HG02981 (cell line): ENCODE measurements at regions not wholly inside any gene's neighbourhood (a gene's known extent, or its start where the extent isn't known, plus 50 kb on each side); places are given as distances from the start of the nearest gene placed in this dataset.
"Not testable (repeated sequence)": the region's sequence is repeated elsewhere in the genome, so short reads cannot be mapped to it uniquely, and the experiment has no call there.

ENCODE experiments used
- ATAC-seq: cut with Tn5 transposase; IDR thresholded peaks from one replicate; pipeline ENCODE4 v1.9.1; 2021; ENCODE audit warnings: mild to moderate bottlenecking, moderate library complexity; ENCODE audit not compliant: unreplicated experiment

- ATAC-seq = no peak
Observed at GRCh38 chr9:100794738-100795269, 216.9 kb downstream of the CAVIN4 start.

- ATAC-seq = no peak
Observed at GRCh38 chr9:100803956-100804355, 224.6 kb upstream of the PLPPR1 start.

DNA sequence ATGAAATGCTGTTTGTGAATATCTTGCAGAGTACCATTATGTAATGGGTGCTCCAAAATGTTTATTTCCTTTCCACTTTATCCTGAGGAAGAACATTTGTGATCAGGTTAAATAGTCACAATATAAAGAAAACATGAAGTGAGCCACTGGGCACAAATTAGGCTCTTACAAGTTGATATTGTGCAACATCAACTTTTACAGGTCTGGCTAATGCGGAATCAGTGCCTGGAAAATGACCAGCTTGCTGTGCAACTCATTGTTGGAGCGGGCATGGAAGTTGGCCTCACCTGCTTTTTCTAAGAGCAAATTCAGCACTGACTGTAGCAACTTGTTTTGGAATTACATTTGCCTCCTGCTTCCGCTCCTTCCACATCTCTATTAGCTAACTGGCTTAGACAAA lies 216.9 kb upstream of the PLPPR1 start:
- ATAC-seq = no peak

DNA sequence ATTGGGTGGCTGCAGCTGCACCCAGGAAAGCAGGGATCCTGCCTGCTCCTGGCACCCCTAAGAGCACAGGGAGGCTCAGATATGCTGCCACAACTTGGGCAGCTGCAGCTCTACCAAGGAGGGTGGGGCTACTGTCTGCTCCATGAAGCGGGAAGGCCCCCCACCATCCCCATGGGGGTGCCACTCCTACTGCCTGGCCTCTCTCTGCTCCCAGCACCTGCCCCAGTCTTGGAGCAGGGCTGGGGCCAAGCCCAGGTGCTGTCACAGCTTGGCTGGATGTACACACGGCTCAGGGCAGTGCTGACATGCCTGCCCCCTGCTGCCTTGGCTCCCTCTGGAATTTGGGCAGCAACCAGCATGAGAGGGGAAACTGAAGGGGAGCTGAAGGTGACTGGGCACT lies 214.7 kb upstream of the PLPPR1 start:
- ATAC-seq = no peak

- ATAC-seq = no peak
Observed at GRCh38 chr9:100819980-100820379, 208.5 kb upstream of the PLPPR1 start.

- ATAC-seq = not testable (repeated sequence)
Observed at GRCh38 chr9:100833035-100833434, 195.5 kb upstream of the PLPPR1 start.

DNA sequence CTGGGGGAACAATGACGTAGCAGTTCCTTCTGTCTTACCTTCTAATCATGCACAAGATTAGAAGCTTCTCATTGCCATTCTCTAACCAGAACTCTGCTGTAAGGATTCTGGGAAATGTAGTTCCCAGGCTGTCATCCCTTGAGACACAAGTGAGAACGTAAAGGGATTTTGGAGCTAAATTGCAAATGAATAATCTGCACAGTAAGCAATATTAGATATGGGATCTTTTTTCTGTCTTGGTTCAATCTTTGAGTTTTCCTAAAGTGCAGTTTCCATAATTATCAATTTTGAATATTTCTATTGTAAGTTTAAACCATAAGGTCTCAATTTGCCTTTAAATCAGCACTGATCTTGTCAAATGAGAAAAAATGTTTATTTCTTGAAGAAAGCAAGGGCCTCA lies 189.7 kb upstream of the PLPPR1 start:
- ATAC-seq = no peak

DNA sequence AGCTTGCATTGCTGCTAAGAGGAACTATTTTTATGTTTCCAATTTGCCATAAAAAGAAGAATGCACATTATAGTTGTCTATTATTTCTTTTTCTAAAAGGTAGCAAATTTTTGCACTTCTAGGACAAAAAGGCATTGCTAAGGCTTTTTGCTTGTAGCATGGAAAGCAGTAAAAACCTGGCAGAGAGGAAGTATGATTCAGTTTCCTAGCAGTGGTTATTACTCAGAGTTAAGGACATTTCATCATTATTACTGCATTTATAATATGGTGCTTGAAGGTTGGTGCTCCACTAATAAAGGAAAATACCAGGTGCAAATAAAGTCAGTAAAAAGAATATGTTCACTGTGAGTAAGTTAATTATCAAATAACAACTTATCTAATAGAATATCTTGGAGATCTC lies 179.8 kb upstream of the PLPPR1 start:
- ATAC-seq = no peak

DNA sequence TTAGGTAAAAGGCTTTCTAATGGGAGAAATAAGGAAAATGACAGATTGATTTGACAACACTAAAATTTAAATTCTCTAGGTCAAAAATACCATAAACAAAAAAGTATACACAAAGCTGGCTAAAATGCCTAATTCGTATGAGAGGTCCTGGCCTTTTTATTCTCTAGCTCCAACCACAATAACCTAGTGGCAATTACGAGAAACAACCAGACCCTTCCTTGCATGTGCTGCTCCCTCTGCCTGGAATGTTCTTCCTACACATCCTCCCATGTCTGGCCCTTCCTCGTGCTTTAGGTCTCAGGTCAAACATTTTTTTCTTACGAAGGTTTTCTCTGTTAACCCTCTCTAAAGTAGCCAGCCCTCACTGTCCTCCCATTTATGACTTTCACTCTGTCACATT lies 176.4 kb upstream of the PLPPR1 start:
- no peak for ATAC-seq

DNA sequence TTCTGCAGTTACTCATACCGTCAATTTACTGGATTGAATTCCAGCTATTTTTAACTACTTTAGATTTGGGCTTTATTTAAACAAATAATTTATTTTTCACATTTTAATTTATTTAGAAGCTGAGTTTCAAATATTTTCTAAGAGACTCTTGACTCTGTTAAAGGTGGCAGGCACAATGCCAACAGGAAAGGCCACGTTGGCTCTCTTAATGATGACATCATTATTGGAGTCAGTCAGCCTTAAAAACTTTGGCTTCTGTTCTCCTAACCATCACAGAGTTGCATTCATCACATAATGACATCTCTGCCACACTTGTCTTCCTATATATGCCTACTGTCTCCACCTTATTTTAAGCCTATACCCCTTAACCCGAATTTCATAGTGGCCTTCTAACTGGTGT lies 172.3 kb upstream of the PLPPR1 start:
- no peak for ATAC-seq

DNA sequence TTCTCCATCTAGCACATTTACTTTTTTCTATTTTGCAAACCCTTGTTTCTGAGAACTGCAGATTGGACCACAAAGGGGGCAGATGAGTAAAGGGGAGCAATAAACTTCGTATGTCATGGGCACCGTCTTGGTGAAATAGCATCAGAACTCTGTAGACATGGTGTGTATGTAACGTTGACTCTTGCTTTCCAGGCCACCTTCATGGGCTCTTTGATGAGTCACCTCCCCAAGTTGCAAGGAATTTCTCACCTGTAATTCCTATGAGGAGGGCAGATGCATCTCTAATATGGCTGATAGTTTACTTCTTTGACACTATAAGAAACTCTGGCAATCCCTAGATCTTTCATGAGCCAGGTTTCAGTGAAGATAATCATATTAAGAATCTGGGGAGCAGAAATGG lies 163.4 kb upstream of the PLPPR1 start:
- no peak for ATAC-seq

- no peak for ATAC-seq
Observed at GRCh38 chr9:100865648-100866047, 162.9 kb upstream of the PLPPR1 start.

DNA sequence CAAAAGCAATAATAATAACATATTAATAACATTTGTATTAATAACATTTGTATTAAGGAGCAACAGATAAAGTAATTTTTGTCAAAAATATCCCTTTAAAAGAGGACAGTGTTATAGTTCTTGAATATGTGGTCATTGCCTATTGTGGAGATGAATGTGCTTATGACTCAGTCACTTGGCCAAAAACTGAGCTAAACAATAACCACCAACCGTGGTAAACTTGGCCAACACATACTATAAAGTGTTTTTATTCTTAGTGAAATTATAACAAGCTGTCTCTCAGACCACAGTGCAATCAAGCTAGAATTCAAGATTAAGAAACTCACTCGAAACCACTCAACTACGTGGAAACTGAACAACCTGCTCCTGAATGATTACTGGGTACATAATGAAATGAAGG lies 159.2 kb upstream of the PLPPR1 start:
- no peak for ATAC-seq

DNA sequence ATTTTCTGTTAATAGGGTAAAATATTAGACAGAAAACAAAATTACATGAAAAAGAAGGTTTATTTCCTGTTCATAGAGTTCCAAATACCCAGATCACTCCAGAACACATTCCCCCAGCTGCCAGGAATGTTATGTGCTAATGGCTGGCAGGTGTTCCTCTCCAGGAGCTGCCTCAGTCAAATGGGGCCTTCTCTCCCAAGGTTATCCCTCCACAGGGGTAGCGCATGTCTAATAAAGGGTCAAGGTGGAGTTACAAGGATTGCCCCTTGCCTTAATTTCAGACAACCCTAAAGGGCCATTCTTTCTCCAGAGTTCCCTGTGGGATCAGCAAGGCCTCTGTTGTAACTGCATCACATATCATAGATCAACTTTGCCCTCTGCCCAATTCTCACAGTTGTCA lies 148.6 kb upstream of the PLPPR1 start:
- no peak for ATAC-seq

GRCh38 chr9:100880284-100880683 lies 148.2 kb upstream of the PLPPR1 start:
- no peak for ATAC-seq

DNA sequence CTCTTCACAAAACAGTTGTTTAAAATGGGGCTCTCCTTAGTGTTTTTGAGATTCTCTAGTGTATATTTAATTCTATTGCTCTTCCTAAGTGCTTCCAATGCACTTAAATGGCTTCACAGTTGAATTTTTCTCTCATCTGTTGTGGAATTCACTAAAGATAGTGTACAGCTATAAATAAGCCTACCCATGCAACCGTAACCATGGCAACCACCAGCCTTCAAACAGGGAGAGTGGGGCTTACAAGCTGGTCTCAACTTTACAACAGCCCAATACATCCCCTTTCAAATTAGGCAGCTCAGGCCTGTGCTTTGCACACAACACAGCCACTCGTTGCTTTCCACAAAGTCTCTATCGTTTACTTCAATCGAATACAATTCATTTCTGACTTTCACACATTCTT lies 144.0 kb upstream of the PLPPR1 start:
- ATAC-seq = no peak

DNA sequence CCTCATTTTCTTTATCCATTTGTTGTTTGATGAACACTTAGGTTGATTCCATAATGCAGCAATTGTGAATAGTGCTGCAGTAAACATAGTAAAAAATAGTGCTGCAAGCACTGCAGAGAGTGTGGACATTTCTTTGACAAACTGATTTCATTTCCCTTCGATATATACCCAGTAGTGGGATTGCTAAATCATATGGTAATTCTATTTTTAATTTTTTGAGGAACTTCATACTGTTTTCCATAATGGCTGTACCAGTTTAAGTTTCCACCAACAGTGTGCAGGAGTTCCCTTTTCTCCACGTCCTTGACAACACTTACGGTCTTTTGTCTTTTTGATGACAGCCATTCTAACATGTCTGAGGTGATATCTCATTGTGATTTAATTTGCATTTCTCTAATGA lies 138.2 kb upstream of the PLPPR1 start:
- no peak for ATAC-seq

GRCh38 chr9:100911273-100911672 lies 117.3 kb upstream of the PLPPR1 start:
- no peak for ATAC-seq

DNA sequence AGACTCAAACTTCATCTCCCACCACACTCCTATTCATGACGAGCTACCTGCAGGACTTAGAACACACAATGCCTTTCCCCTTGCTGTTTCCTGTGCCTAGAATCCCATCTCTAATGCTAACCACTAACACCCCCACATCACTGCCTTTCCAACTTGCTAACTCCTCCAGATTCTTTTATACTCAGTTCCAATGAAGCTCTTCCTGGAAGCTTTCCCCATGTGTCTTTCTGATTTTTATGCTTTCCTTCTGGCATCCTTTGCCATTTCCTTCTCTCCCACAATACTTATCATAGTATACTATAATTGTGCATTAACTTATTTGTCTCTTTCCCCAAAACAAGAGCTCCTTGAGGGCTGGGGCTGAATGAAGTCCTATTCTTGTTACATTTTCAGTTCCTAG lies 115.3 kb upstream of the PLPPR1 start:
- no peak for ATAC-seq

DNA sequence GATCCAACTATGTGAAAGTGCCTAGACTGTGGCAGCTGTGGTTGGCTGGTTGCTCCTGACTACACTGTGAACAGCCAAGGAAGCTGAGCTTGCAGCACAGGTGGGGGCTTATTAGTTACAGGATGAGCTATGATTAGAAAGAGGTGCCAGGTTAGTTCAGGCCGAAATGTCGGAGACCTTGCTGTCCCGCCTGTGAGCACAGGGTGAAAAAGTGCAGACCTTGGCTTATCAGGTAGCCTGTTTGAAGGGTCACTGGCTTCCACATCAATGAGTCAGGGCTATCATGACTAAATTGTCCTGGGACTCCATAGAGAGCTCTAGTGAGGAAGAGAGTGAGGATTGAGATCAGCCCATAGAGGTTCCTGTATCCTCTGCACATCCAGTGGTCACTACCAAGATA lies 114.3 kb upstream of the PLPPR1 start:
- no peak for ATAC-seq

- no peak for ATAC-seq
Observed at GRCh38 chr9:100919506-100919905, 109.0 kb upstream of the PLPPR1 start.

GRCh38 chr9:100926366-100926765 lies 102.2 kb upstream of the PLPPR1 start:
- ATAC-seq = no peak

GRCh38 chr9:100927763-100928162 lies 100.8 kb upstream of the PLPPR1 start:
- ATAC-seq = no peak

GRCh38 chr9:100933656-100934055 lies 94.9 kb upstream of the PLPPR1 start:
- no peak for ATAC-seq
